H1 (cell line): ENCODE measurements at regions not wholly inside any gene's neighbourhood (a gene's known extent, or its start where the extent isn't known, plus 50 kb on each side); places are given as distances from the start of the nearest gene placed in this dataset.

Experiments
- CTCF ChIA-PET: fragments of 300-600 bp; sonication (Branson Sonifier 250); formaldehyde crosslinking; loops from one replicate; lab custom pipeline; 2021; ENCODE audit not compliant: partially characterized antibody; lab: Charles Lee
- POLR2A ChIA-PET: fragments of 300-600 bp; sonication (Branson Sonifier 250); formaldehyde crosslinking; loops from one replicate; lab custom pipeline; 2021; ENCODE audit warnings: inconsistent platforms; ENCODE audit not compliant: partially characterized antibody; lab: Charles Lee
- DNase-seq, 2 experiments: peaks; one replicate each; pipeline versions ENCODE4 v3.0.0 to v3.0.0-alpha.2; 2010 to 2022; ENCODE audit warnings: low spot score in 2 of 2, low read depth in 1 of 2, mixed read lengths in 1 of 2
- FAIRE-seq: peaks from 2 replicates; lab custom pipeline; 2011; peaks lifted over from hg19 to GRCh38; lab: Jason Lieb, UNC
- H2AFZ ChIP-seq: 2 replicates; pipeline ENCODE4 v1.8.1; 2012; ENCODE audit warnings: low read length, inconsistent platforms
- H2AK5ac ChIP-seq: 2 replicates; pipeline ENCODE4 v1.6.1; 2013; ENCODE audit warnings: low read depth, low read length
- H2BK120ac ChIP-seq: replicated peaks from 2 replicates; pipeline ENCODE3; 2013; ENCODE audit warnings: low read depth, low read length, inconsistent platforms
- H2BK12ac ChIP-seq: 2 replicates; pipeline ENCODE4 v1.6.1; 2013; ENCODE audit warnings: low read depth, low read length
- H2BK15ac ChIP-seq: 2 replicates; pipeline ENCODE4 v1.6.1; 2013; ENCODE audit warnings: low read length
- H2BK20ac ChIP-seq: 2 replicates; pipeline ENCODE4 v1.6.1; 2013; ENCODE audit warnings: low read length
- H2BK5ac ChIP-seq: 2 replicates; pipeline ENCODE4 v1.6.1; 2013; ENCODE audit warnings: low read depth, low read length
- H3K14ac ChIP-seq: 2 replicates; pipeline ENCODE4 v1.6.1; 2013; ENCODE audit warnings: inconsistent platforms; ENCODE audit not compliant: insufficient read length
- H3K18ac ChIP-seq: 2 replicates; pipeline ENCODE4 v1.6.1; 2013; ENCODE audit warnings: low read length; ENCODE audit errors: extremely low read depth
- H3K23ac ChIP-seq: 2 replicates; pipeline ENCODE4 v1.6.1; 2013; ENCODE audit warnings: inconsistent platforms; ENCODE audit not compliant: insufficient read length
- H3K23me2 ChIP-seq: 2 replicates; pipeline ENCODE4 v1.6.1; 2013; ENCODE audit warnings: low read depth, low read length
- H3K27ac ChIP-seq: 2 replicates; pipeline ENCODE4 v1.6.1; 2011; ENCODE audit warnings: low read depth, low read length, inconsistent platforms
- H3K27me3 ChIP-seq, 4 experiments: replicated peaks in 1 of 4; 1 replicate in 1 of 4; 2 replicates in 3 of 4; pipeline versions ENCODE4 v1.6.1 to v1.8.1; 2011 to 2013; ENCODE audit warnings: low read length in 3 of 4, mild to moderate bottlenecking in 3 of 4, inconsistent platforms in 2 of 4, mixed read lengths in 2 of 4, moderate library complexity in 1 of 4; ENCODE audit not compliant: control insufficient read depth in 3 of 4, insufficient read depth in 3 of 4; ENCODE audit errors: extremely low read depth in 1 of 4
- H3K36me3 ChIP-seq, 4 experiments: 2 replicates each; pipeline versions ENCODE4 v1.6.1 to v1.8.1; 2011 to 2013; ENCODE audit warnings: mild to moderate bottlenecking in 4 of 4, low read length in 3 of 4, moderate library complexity in 2 of 4, control low read depth in 1 of 4, inconsistent platforms in 1 of 4; ENCODE audit not compliant: insufficient read depth in 4 of 4, control insufficient read depth in 2 of 4
- H3K4ac ChIP-seq: replicated peaks from 2 replicates; pipeline ENCODE3; 2013; ENCODE audit warnings: low read length, low read depth, mixed read lengths, inconsistent platforms; ENCODE audit not compliant: insufficient read length
- H3K4me1 ChIP-seq, 4 experiments: replicated peaks in 1 of 4; 1 replicate in 1 of 4; 2 replicates in 3 of 4; pipeline versions ENCODE4 v1.6.1 to v1.8.1; 2011 to 2013; ENCODE audit warnings: low read length in 3 of 4, inconsistent platforms in 2 of 4, mixed read lengths in 1 of 4; ENCODE audit not compliant: insufficient read depth in 4 of 4, control insufficient read depth in 3 of 4
- H3K4me2 ChIP-seq, 2 experiments: 2 replicates each; pipeline versions ENCODE4 v1.6.1 to v1.8.1; 2011 to 2013; ENCODE audit warnings: low read depth in 2 of 2, low read length in 2 of 2, control low read depth in 1 of 2, inconsistent platforms in 1 of 2, mild to moderate bottlenecking in 1 of 2; ENCODE audit not compliant: insufficient read depth in 1 of 2
- H3K4me3 ChIP-seq, 4 experiments: fragments of 200-600, 300-600 bp in 1 of 4; sonication (generic), shearing (Covaris generic), sonication (Bioruptor Twin) in 1 of 4; 2 replicates each; pipeline versions ENCODE4 v1.5.1 to v1.8.1; 2011 to 2016; ENCODE audit warnings: low read length in 4 of 4, low read depth in 3 of 4, control low read depth in 2 of 4, inconsistent platforms in 2 of 4, mild to moderate bottlenecking in 2 of 4, mixed read lengths in 1 of 4, moderate library complexity in 1 of 4; ENCODE audit not compliant: insufficient read depth in 2 of 4; ENCODE audit errors: extremely low read depth in 1 of 4
- H3K56ac ChIP-seq: replicated peaks from 2 replicates; pipeline ENCODE3; 2013; ENCODE audit warnings: low read depth, mild to moderate bottlenecking, mixed read lengths, low read length, inconsistent platforms; ENCODE audit not compliant: insufficient read length
- H3K79me1 ChIP-seq: 2 replicates; pipeline ENCODE4 v1.6.1; 2013; ENCODE audit warnings: low read depth, low read length, control low read depth
- H3K79me2 ChIP-seq, 2 experiments: 2 replicates each; pipeline versions ENCODE4 v1.6.1 to v1.8.1; 2012 to 2013; ENCODE audit warnings: low read length in 2 of 2, mild to moderate bottlenecking in 2 of 2, inconsistent platforms in 1 of 2; ENCODE audit not compliant: insufficient read depth in 2 of 2, control insufficient read depth in 1 of 2
- H3K9ac ChIP-seq, 4 experiments: replicated peaks in 1 of 4; 1 replicate in 1 of 4; 2 replicates in 3 of 4; pipeline versions ENCODE4 v1.6.1 to v1.8.1; 2011 to 2013; ENCODE audit warnings: low read depth in 3 of 4, low read length in 3 of 4, control low read depth in 2 of 4, mild to moderate bottlenecking in 2 of 4, moderate library complexity in 2 of 4, inconsistent platforms in 1 of 4; ENCODE audit errors: extremely low read depth in 1 of 4
- H3K9me3 ChIP-seq, 2 experiments: 2 replicates each; pipeline versions ENCODE4 v1.6.1 to v1.8.1; 2012 to 2013; ENCODE audit warnings: mild to moderate bottlenecking in 2 of 2, moderate library complexity in 2 of 2, control low read depth in 1 of 2, inconsistent platforms in 1 of 2, low read depth in 1 of 2, low read length in 1 of 2, mixed read lengths in 1 of 2; ENCODE audit not compliant: insufficient read depth in 2 of 2
- H4K20me1 ChIP-seq, 2 experiments: replicated peaks in 1 of 2; 2 replicates each; pipeline versions ENCODE3 to v1.8.1; 2011 to 2013; ENCODE audit warnings: inconsistent platforms in 2 of 2, low read length in 2 of 2, mild to moderate bottlenecking in 1 of 2; ENCODE audit not compliant: insufficient read depth in 2 of 2, control insufficient read depth in 1 of 2
- H4K5ac ChIP-seq: 2 replicates; pipeline ENCODE4 v1.6.1; 2013; ENCODE audit warnings: low read length, low read depth, mixed read lengths, inconsistent platforms; ENCODE audit not compliant: insufficient read length
- H4K8ac ChIP-seq: 2 replicates; pipeline ENCODE4 v1.8.0; 2013; ENCODE audit warnings: mild to moderate bottlenecking, moderate library complexity, low read length, inconsistent platforms; ENCODE audit not compliant: insufficient read depth; ENCODE audit errors: extremely low read depth
- H4K91ac ChIP-seq: replicated peaks from 2 replicates; pipeline ENCODE3; 2013; ENCODE audit warnings: low read length, mixed read lengths, inconsistent platforms; ENCODE audit not compliant: insufficient read length
- CHD1 ChIP-seq: IDR thresholded peaks from 2 replicates; pipeline ENCODE4 v1.6.1; 2012; ENCODE audit warnings: low read depth, low read length, improper control_type of control experiment
- CHD2 ChIP-seq: IDR thresholded peaks from 2 replicates; pipeline ENCODE4 v1.6.1; 2012; ENCODE audit warnings: low read length, improper control_type of control experiment
- CREB1 ChIP-seq: IDR thresholded peaks from 2 replicates; pipeline ENCODE4 v1.6.1; 2012; ENCODE audit warnings: inconsistent platforms
- FOSL1 ChIP-seq: IDR thresholded peaks from 2 replicates; pipeline ENCODE4 v1.6.1; 2011; ENCODE audit warnings: mild to moderate bottlenecking, low read depth, low read length, moderate library complexity; ENCODE audit not compliant: insufficient read depth
- KDM4A ChIP-seq: IDR thresholded peaks from one replicate; pipeline ENCODE4 v1.7.1; 2012; ENCODE audit warnings: low read depth, mild to moderate bottlenecking, moderate library complexity, low read length, inconsistent platforms; ENCODE audit not compliant: severe bottlenecking
- RNF2 ChIP-seq: fragments of 200-900, 300-1000 bp; sonication (generic); IDR thresholded peaks from 2 replicates; pipeline ENCODE4 v1.7.1; 2016; ENCODE audit warnings: borderline replicate concordance, low read depth, mild to moderate bottlenecking, antibody characterized with exemption, low read length; ENCODE audit not compliant: poor library complexity, severe bottlenecking; ENCODE audit errors: missing control alignments
- SIRT6 ChIP-seq: IDR thresholded peaks from one replicate; pipeline ENCODE4 v1.7.1; 2012; ENCODE audit warnings: low read length, inconsistent platforms
- TCF12 ChIP-seq: IDR thresholded peaks from 2 replicates; pipeline ENCODE4 v1.6.1; 2011; ENCODE audit warnings: low read depth, mild to moderate bottlenecking, low read length
- ZNF274 ChIP-seq: IDR thresholded peaks from 2 replicates; pipeline ENCODE4 v1.7.0; 2012; ENCODE audit warnings: low read length, borderline replicate concordance; ENCODE audit errors: extremely low read depth
- WGBS, 2 experiments: shearing (Covaris generic) in 1 of 2; methylation state at CpG; one replicate each; pipeline versions ENCODE4 v1.1.6 to v1.1.7; 2013 to 2015; ENCODE audit warnings: low lambda C conversion rate in 2 of 2, mixed read lengths in 2 of 2, inconsistent platforms in 1 of 2, low coverage in 1 of 2, missing lambda C conversion rate in 1 of 2; ENCODE audit not compliant: insufficient replicate concordance in 2 of 2, insufficient coverage in 1 of 2, insufficient read length in 1 of 2; ENCODE audit errors: extremely low coverage in 1 of 2, missing lambda C conversion rate in 1 of 2; 5-methylcytosine and 5-hydroxymethylcytosine counted together

DNA sequence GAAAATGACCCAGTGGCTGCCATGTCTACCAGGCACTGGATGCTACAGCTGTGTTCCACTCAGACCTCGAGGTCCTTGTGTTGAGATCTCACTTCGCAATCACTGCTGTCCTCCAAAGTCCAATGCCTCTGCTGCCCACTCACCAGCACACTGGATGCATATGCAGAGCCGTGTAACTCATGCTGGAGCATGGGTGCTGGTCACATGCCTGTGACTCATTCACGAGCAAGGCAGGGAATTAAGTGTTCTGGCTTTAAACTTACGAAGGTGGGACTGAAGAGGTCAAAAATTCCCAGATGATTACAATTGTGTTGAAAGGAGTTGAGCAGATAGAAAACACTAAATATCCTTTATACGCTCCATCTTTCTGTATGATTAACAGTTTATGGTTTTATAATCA is 417.5 kb downstream of the NUP35 start:
- Histone ChIP-seq H2BK20ac (no peak overlapping the region), H2AK5ac (no peak overlapping the region), H3K14ac (no peak overlapping the region), H2BK12ac (no peak overlapping the region; the same call in 1 of the 2 replicates), H3K9ac (no peak overlapping the region), H4K91ac (no peak overlapping the region), H4K20me1 (no peaks in the 10 kb centered on the region), H3K27me3 (no peaks in the 10 kb centered on the region), H3K79me1 (no peaks in the 10 kb centered on the region), H3K4me1 (no peaks in the 10 kb centered on the region; a peak in 1 of 7 replicates), H3K36me3 (no peaks in the 10 kb centered on the region), H4K8ac (no peak overlapping the region; the same call in 1 of the 2 replicates), H3K4me3 (no peak overlapping the region), H3K4me2 (no peak overlapping the region), H3K56ac (no peak overlapping the region), H2BK120ac (no peak overlapping the region), H3K4ac (peak overlapping the region; percentile 80), H2BK5ac (no peak overlapping the region), H3K23me2 (no peaks in the 10 kb centered on the region), H3K9me3 (peaks cover 0 to 8% of the 10 kb centered on the region in 2 experiments; a peak in 1 of 4 replicates), H3K27ac (no peak overlapping the region), H2BK15ac (no peak overlapping the region), H4K5ac (no peak overlapping the region), H2AFZ (0 out of 2 replicates have a peak overlapping the region, but pooled peaks have one; percentile 50), H3K18ac (no peak overlapping the region), H3K23ac (no peak overlapping the region), H3K79me2 (no peaks in the 10 kb centered on the region)
- TF ChIP-seq FOSL1 (no peak), SIRT6 (no peak), CHD2 (no peak), ZNF274 (no peak), CHD1 (no peak), TCF12 (no peak), KDM4A (no peak), RNF2 (no peak), CREB1 (no peak)
- no peak for FAIRE-seq
- 92% methylated on average over 6 of the region's 6 CpGs; no CpG with 5 or more reads in 1 of the 2 experiments for WGBS, 2 experiments
- POLR2A ChIA-PET, result no interaction called here
- CTCF ChIA-PET, result interaction anchor here (0.6 kb wide), 2 partner anchors 189 to 926 kb away, joined by 3 read pairs; no protein-coding TSS in a partner anchor
- DNase-seq, result no peak
